OCI-M2 (cell line): ENCODE measurements at regions not wholly inside any gene's neighbourhood (a gene's known extent, or its start where the extent isn't known, plus 50 kb on each side); places are given as distances from the start of the nearest gene placed in this dataset.
"Not testable (repeated sequence)": the region's sequence is repeated elsewhere in the genome, so short reads cannot be mapped to it uniquely, and the experiment has no call there.

Experiments
- DNase-seq: peaks from one replicate; lab custom pipeline; 2025; ENCODE audit not compliant: unreplicated experiment; lab: John Stamatoyannopoulos, UW

DNA sequence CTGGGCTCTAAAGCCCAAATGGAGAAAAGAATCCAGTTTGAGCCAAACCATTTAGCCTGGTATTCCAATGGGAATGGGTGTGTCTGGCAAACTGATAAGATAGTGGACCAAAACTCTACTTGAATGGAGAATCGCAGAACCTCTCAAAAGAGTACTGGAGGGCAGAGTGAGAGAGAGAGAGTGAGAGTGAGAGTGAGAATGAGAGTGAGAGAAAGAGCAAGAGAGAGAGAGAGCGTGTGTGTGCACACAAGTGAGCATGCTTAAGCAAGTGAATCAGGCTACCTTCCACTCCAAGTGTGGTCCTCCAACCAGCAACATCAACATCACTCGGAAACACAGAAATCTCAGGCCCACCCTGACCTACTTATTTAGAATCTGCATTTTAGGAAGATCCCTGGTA, 58.8 kb downstream of the UQCRFS1 start:
- DNase-seq = no peak

DNA sequence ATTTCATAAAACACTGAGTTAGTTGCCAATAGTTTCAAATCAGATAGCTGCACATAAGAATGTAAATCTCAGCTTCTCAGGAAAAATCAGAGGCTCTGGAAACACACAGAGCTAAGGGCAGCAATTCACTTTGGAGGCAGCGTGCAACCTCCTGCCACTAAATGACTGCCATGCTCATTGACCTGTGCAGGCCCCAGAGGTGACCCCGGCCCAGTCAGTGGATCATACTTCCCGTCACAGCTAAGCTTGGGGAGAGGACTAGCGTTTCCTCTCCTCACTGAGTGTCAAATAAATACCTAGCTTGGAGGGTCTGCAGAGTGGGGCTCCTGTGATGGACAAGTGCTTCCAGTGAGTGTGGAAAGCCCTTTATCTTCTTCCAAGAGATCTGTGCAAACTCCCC, 67.2 kb downstream of the UQCRFS1 start:
- no peak for DNase-seq

DNA sequence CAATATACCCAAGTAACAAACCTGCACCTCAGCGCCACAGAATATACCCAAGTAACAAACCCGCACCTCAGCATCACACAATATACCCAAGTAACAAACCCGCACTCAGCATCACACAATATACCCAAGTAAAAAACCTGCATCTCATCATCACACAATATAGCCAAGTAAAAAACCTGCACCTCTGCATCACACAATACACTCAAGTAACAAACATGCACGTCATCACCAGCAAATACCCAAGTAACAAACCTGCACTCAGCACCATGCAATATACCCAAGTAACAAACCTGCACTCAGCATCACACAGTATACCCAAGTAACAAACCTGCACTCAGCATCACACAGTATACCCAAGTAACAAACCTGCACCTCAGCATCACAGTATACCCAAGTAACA, 69.8 kb downstream of the UQCRFS1 start:
- DNase-seq = no peak

DNA sequence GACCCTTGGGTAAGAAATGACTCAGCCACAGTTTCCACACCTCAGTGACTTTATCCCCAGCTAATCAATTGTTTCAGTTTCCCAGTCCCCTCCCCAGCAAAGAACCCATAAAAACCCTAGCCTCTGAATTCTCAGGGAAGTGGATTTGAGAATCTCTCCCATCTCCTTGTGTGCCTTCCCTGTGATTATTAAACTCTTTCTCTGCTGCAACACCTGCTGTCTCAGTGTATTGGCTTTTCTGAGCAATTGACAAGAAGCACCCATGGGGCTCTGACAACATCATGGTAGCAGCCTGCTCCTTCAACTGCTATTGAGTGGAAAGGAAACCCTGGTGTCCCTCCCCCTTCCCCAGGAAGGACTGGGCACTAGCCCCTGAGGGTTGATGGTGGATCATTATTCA, 73.7 kb downstream of the UQCRFS1 start:
- no peak for DNase-seq

DNA sequence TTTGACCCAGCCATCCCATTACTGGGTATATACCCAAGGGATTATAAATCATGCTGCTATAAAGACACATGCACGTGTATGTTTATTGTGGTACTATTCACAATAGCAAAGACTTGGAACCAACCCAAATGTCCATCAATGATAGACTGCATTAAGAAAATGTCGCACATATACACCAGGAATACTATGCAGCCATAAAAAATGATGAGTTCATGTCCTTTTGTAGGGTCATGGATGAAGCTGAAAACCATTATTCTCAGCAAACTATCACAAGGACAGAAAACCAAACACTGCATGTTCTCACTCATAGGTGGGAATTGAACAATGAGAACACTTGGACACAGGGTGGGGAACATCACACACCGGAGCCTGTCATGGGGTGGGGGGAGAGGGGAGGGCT, 74.7 kb downstream of the UQCRFS1 start:
- DNase-seq = not testable (repeated sequence)

DNA sequence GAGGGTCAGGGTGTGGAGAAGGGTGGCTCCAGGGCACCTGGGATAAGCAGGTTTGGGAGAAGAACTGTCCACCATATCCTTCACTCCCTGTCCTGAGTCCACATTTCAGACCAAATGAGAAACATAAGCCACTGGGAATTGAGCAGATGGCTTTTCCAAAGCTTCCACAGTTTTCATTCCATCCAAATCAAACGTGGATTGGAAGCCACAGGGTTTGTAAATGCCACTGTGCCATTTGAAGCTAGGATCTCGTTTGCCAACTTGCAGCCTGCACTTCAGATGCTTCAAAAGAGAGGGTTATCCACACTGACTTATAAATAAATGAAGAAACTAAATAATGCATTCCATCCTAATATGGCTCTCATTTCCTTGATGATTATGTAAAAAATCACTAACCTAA, 81.5 kb downstream of the UQCRFS1 start:
- DNase-seq = no peak

DNA sequence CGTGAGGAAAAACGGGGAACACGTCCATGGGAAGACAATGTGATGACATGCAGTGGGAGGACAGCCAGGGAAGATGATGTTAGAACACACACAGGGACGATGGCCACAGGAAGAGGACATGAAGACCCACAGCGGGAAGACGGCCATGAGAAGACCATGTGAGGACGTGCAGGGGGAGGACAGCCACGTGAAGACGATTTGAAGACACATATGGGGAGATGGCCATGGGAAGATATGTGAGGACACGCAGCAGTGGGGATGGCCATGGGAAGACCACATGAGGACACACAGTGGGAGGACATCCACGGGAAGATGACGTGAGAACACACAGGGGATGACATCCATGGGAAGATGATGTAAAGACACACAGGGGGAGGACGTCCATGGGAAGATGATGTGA, 83.8 kb downstream of the UQCRFS1 start:
- no peak for DNase-seq

DNA sequence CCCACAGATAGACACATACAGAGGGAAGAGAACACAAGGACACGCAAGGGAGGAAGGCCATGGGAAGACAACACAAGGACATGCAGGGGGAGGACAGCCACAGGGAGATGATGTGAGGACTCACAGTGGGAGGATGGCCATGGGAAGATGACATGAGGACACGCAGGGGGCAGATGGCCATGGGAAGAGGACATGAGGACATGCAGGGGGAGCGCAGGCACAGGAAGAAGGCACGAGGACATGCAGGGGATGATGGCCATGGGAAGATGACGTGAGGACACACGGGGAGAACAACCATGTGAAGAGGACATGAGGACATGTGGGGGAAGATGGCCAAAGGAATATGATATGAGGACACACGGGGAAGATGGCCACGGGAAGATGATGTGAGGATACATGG, 84.7 kb downstream of the UQCRFS1 start:
- no peak for DNase-seq

DNA sequence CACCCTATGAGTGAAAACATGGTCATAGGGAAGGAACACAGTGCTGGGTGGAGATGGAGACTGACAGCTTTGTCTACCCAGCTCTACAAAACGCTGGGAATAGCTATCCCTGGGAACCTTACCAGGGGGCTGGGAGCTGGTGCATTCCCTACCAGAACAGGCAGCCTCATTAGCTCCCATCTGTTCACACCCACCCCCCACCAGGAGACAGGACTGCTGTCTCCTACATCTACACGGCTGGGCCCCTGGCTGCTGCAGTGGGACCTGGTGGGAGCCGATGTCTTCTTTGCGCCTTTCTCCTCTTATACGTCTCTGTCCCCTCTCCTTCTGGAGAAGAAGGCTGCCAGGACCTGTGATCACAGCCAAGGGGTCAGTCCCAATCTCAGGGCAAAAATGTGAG, 90.8 kb downstream of the UQCRFS1 start:
- no peak for DNase-seq

DNA sequence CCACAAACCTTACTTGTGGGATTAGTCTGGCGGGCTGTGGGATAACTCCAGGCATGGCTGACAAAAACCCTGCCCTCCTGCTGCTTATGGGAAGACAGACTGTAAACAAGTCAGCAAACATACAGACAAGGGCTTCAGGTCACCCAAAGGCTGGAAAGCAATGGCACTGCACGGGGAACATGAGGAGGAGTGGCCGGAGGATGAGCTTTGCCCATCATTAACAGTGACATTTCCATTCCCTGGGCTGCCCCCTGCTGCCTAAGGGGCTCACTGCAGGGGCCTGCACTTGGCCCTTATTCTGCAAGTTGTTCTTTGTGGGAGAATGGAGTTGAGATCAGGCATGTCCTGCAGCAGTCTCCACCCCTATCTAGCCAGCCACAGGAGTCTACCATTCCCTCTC, 91.3 kb downstream of the UQCRFS1 start:
- no peak for DNase-seq

DNA sequence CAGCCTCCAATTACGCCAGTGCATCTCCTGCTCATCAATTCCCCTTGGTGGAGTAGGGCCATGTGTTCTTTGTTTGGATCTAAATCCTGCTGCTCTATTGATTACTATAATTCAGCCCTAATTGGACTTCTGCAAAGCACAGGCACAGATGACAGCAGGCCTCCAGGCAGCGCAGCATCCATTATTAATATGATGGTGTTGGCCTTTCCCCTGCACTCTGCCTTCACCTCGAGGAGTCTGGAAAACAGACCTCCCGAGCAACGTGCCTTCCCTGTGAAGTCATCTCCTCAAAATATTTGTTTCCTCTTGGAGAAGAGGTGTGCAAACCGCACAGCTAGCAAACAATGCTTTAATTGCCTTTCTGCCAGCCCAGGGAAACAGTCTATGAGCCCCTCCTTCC, 92.5 kb downstream of the UQCRFS1 start:
- no peak for DNase-seq

DNA sequence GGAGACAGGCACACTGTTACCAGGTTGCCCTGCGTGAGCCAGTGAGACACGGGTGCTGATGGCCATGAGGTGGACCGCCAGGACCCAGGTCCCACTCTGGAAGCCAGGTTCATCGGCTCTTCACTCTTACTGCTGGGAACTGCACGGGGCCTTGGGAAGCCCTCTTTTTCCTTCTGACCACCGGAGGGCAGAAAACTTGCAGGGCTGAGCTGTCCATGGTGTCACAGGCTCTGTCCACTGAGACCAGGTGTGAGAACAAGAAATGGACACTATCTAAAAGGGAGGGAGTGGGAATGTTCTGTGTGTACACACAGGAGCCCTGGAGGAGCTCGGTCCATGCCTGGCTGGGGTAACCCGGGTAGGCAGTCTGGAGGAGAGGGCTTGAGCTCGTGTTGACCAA, 93.4 kb downstream of the UQCRFS1 start:
- DNase-seq = no peak

DNA sequence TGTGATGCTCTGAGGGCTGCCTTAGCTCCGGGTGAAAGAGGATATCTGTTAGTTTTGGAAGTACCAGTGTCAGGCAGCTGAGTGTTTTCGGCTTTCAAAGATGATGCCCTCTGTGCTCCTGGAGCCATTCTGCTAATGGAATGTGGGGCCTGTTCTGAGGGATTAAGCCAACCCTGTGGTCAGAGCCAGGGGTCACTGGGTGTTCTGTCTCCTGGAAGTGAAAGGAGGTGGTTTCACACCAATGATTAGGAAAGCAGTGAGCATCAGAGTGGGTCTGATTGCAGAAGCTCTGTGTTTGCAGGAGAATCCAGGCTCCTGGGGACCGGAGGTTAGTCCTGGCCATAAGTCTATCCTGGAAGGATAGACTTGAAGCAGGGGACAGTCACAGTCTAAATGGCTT, 94.6 kb downstream of the UQCRFS1 start:
- DNase-seq = no peak

DNA sequence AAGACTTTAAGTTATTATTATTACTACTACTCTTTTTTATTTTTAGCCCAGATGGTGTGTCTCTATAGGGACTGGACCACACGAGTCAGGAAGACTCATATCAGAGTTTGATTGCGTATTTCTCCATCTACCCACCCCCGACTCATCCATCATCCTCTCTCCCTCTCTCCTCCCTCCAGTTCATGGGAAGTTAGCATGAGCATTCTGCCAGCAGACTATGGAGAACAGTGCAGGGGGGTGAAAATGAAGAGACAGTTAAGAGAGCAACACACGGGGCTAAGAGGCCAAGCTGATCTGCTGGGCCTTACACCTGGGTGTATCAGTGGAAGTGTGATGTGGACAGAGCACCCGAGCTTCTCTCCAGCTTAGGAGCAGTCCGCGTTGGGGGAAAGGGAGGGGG, 95.0 kb downstream of the UQCRFS1 start:
- DNase-seq = no peak

DNA sequence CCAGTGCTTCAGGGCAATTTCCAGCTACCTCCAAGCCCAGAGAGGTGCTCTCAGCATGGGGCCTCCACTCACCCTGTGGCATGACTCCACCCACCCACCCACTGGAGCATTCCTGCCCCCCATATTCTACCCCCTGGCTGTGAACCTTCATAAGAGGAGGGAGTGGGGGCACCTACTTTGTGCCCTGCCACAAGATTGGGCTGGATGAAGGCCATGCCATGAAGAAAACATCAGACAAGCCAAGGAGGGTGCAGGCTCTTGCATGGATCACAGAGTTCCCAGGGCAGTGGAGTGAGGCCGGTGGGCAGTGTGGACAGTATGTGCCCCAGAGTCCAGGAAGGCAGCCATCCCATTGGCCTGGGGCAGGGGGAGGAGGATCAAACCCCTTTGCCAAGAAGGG, 97.8 kb downstream of the UQCRFS1 start:
- no peak for DNase-seq

DNA sequence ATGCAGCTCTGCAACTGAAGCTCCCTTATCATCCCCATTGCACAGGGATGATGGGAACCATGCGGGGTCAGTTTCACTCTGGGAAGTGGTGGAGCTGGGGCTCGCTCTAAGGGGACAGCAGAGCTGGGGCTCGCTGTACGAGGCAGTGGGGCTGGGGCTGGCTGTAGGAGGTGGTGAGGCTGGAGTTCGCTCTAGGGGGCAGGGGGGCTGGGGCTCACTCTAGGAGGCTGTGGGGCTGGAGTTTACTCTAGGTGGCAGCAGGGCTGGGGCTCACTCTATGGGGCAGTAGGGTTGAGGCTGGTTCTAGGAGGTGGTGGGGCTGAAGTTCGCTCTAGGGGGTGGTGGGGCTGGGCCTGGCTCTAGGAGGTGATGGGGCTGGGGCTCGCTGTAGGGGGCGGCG, 99.1 kb downstream of the UQCRFS1 start:
- DNase-seq = no peak

DNA sequence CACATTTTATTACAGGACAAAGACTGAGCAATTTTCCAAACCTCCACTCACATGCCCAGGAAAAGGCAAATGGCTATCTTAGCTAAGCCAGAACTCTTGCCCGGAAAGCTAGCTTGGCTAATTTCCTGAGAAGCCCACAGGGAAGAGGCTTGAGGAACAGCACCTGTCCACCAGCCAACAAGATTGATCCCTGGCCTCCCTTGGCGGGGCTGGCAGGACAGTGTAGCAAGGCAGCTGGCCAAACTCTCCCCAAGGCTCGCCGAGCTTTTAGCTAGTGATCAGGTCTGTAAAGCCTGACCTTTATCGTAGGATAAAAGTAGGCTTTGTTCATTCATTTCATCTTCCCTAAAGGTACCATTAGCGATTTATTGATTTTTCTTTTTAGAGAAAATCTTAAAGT, 101.4 kb downstream of the UQCRFS1 start:
- DNase-seq = no peak

DNA sequence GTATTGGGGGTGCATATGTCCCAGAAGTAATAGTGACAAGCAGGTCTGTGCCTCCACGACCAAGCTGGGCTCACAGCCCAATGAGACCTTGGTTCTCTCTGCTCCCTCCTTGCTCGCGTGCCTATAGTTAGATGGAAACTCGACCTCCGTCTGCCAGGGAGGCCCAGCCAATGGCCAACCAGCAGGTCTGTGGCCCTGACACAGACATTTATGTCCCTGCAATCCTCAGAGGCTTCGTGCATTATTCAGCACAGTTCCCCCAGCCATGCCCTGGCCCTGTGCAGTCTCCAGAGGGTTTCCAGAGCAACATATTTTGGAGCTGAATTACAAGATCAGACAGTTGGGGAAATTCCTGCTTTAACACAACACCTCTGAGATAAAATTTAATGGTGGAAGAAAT, 105.1 kb downstream of the UQCRFS1 start:
- no peak for DNase-seq

DNA sequence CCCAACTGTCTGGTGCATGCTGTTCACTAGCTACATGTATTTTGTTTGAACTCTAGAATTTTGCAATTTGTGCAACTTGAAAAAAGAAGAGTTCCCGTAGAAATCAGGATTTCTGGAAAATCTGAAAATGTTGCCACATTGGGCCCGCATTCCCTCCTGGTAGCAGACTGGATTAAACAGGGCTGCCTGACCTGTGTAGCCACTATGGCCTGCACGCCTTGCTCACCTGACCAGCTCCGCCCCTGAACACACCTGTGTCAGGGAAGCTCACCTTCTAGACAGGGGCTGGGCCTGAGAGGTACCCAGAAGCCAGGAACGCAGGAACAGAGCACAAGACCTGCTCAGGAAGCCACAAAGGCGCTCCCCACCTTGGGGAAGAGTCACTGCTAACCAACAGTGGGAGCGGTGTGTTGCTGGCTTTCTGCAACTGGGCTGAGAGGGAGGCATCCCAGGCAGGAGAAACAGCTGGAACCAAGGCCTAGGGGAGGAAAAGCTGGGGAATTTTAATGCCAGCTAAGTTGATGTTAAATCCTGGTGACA, 106.5 kb downstream of the UQCRFS1 start:
- no peak for DNase-seq

DNA sequence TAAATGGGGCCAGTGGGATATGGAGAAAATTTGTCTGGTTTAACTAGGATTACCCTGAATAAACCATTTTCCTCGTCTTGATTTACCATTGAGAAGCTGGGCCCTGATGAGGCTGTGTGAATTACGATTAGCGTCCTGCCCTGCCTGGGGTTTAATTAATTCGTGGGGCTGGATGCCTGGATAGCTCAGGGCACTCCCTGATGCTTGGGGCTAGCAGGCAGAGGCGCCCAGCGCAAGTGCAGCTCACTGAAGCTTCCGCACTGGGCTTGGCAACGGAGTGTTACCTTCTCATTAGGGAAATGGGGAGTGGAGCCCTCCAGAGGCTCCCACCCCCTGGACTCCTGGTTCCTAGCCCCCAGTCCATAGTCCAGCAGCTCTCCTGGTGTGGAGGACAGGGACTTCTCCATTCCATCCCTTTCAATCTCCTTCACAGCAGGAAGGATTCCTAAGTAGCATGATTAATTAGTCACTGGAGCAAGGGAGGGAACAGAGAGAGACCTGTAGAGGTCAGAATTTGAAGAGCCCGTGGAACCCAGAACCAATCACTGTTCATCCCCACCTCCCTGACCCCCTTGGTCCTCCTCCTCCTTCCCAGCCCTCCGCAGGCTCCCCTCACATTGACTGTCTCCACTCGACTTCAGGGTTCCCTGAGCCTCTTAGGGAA, 107.2 kb downstream of the UQCRFS1 start:
- no peak for DNase-seq

DNA sequence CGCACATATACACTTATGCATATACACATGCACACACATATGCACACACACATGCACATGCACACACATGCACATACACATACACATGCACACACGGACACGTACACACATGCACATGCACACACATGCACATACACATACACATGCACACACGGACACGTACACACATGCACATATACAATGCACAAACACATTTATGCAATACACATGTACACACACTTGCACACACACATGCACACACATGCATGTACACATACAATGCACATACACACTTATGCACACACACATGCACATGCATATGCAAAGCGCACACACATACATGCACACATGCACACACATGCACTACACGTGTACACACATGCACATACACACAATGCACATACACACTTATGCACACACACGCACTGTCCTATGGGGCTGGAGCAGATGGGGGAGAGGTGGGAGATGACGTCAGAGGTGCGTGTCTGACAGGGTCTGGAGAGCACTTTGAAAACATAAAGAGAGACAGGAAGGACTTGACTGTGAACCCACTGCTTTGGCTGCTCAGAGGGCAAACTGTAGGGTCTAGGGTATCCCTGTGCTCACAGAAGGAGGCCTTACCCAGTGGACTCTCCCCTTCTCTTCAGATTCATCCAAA, 108.2 kb downstream of the UQCRFS1 start:
- DNase-seq = no peak

DNA sequence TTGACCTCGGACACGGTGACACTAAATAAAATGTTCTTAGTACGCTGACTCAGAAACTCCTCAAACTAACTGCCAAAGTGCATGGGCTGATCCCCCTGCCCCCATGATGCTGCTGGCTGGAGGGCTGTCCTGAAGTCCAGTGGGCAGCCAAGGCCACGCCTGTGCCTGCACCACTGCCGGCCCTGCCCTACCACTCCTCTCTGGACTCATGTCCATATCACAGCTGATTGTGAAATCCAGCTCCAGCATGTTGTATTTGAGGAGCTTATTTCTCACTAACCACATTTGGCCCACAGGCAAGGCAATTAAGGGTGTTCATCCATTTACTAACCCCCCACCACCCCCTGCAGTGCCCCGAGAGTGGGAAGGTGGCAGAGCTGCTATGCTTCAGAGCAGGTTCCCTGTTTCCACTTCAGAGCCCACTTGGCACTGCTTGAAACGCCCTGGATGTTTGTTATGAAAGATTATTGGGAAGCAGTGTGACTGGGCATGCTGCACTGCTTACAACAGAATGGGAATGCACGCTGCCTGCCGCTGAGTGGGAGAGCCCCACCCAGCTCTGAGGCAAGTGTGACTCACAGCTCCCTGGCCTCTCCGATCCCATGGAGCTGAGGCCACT, 114.0 kb downstream of the UQCRFS1 start:
- no peak for DNase-seq

DNA sequence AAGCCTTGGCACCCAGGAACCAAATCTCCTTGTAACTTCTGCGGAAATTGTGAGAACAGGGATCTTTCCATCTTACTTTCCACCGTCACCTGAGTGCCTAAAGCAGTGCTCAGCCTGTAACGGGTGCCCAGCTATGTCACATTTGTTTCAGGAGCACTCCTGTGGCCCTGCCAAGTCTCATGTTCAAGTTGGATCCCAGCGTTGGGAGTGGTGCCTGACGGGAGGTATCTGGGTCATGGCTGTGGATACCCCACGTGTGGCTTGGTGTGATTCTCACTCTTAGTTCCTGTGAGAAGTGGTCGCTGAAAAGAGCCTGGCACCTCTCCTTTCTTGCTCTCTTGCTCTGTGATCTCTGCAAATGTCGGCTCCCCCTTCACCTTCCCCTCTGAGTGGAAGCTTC, 114.9 kb downstream of the UQCRFS1 start:
- no peak for DNase-seq
